HG03196 (cell line): ENCODE measurements at regions not wholly inside any gene's neighbourhood (a gene's known extent, or its start where the extent isn't known, plus 50 kb on each side); places are given as distances from the start of the nearest gene placed in this dataset.

Experiments used
- ATAC-seq: cut with Tn5 transposase; IDR thresholded peaks from one replicate; pipeline ENCODE4 v1.9.1; 2021; ENCODE audit not compliant: unreplicated experiment

DNA sequence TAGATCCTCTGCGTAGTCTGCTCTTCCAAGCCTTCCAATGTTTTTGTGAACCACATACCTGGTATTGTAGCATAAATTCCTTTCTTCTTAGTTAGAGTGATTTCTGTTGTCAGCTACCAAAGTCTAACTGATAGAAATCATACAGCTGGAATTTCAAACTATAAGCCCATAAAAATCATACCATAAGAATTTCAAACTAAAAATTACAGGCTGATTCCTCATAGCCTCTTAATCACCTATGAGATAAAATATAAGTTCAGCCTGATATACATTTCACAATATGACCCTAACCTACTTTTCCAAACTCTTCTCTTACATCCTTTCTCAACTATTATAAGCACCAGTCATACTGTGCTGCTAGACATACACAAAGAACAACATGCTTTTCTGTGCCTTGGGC lies 64.8 kb downstream of the PTHLH start:
- ATAC-seq = no peak

DNA sequence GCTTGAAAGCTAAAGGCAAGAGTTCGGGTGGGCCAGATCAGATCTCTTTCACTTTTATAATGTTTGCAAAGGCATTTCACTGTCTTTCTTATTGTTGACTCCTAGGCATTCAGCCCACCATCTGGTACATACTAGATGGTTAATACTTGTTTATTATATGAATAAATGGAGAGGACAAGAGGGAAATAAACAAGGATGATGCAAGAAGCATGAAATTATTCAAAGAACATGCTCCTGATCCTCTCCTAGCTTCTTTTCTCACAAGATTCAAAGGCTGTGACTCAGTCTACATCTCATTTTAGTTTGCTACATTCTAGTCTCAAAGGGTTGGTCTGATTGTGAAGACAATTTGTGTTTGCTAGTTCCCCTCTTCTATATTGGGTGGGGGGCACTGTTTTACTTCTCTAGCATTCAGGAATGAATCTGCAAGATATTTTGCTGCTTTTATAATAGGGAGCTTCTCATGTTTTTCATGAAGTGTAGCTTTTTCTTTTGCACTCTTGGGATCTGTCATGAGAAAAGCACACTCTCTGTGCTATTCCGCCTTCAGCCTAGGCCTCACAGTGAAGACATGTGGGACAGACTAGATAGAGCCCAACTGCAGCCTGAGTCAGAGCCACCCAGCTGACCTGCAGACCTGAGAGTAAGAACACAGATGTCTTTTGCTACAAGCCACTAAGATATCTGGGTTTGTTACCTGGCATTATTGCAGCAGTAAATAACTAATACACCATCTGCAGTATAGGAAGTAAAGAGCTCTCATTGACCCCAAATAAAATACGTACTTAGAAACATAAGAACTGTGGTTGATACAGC lies 65.7 kb downstream of the PTHLH start:
- no peak for ATAC-seq

- ATAC-seq = no peak
These were observed 66.4 kb downstream of the PTHLH start for GRCh38 chr12:27906127-27906500.

DNA sequence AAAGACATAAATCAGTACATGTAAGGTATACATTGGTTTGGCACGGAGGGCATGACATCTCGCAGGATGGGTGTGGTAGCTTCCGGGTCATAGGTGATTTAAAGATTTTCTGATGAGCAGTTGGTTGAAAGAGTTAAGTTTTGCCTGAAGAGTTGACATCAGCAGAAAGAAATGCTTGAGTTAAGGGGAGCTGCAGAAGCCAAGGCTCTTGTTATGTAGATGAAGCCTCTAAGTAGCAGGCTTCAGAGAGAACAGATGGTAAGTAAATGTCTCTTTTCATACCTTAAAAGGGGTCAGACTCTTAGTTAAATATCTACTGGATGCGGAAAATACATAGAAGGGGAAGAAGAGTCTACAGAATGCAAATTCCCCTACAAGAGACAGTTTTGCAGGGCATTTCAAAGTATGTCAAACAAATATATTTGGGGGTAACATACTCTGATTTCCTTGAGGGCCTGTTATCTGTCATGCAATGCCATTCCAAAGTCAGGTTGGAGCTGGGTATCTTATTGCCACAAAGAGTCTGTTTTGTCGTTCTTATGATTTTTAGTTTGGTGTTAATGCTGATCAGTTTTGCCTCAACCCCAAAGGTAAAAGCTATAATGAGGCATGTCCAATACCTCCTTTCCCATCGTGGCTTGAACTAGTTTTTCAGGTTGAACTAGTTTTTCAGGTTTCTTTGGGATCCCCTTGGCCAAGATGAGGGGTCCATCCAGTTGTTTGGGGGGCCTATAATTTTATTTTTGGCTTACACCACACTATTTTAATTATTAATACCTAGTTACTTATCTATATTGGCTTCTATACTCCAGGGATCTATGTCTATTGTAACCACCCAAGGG lies 67.0 kb downstream of the PTHLH start:
- ATAC-seq = no peak

DNA sequence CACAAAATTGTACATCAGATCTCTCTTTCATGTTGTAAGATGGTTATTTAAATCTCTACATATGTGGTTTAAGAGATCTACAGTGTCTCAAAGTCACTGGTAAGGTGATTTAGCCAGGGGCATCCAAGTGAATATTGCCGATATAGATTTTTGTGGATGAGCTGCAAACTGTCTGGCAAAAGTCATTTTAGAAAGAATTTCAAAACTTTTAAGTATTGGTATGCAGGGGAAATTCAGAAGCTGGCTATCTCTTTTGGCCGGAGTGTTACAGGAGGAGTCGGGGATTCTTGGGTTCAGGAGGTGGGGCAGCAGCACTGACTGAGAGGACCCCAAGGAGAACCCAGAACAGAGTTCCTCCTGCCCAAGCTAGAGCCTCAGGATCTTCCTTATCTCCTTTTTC lies 69.9 kb downstream of the PTHLH start:
- no peak for ATAC-seq

- ATAC-seq = no peak
These were observed 70.6 kb downstream of the PTHLH start for GRCh38 chr12:27901959-27902358.

- ATAC-seq = peak; percentile 57
These were observed 71.3 kb downstream of the PTHLH start for GRCh38 chr12:27900920-27901879.

GRCh38 chr12:27899151-27899661 lies 73.3 kb downstream of the PTHLH start:
- no peak for ATAC-seq

DNA sequence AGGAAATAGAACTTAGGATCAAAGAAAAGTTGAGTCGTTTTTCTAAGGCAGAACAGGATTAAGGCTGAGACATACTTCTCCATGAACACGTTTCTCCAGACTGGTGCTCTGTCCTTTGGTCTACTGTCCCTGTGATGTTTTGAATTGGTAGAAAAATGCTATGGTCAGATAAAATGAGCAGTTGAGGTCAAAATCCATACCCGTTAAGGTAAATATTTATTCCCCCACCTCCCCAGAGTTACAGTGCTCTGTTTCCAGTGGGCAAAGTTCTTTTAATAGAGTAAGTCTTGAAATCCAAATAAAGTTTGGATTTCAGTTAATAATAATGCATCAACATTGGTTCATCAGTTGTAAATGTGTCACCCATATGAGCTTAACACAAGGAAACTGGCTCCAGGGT lies 74.5 kb downstream of the PTHLH start:
- no peak for ATAC-seq

DNA sequence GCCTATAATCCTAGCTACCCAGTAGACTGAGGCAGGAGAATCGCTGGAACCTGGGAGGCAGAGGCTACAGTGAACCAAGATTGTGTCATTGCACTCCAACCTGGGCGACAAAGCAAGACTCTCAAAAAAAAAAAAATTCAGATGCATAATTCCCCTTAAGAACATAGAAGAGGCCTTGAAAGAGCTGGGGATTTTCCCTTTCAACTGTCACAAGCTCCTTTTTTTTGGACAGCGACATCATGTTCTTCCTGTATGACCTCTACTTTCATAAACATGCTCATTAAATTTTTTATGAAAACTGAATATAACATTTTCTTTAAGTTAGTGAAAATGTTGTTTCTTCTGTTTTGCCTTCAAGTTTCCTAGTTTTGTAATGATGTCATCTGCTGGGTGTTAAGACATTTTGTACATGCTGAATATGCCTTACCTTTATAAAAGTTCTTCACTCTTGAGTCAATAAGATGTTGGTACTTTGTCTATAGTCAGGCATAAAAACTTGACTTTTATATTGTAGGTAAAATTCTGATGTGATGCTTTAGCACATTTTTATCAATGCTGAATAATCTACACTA lies 76.0 kb downstream of the PTHLH start:
- ATAC-seq = no peak

DNA sequence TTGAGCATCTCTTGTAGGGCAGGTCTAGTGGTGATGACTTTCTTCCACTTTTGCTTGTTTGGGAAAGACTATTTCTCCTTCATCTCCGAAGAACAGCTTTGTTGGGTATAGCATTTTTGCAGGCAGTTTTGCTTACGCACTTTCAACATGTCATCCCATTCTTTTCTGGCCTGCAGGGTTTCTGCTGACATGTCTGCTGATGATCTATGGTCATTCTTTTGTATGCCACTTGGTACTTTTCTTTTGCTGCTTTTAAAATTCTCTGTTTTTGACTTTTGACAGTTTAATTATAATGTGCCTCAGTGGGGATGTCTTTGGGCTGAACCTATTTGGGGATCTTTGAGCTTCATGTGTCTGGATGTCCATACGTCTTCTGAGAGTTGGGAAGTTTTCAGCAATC lies 78.2 kb downstream of the PTHLH start:
- ATAC-seq = no peak

GRCh38 chr12:27879708-27880107 lies 92.8 kb downstream of the PTHLH start:
- no peak for ATAC-seq

DNA sequence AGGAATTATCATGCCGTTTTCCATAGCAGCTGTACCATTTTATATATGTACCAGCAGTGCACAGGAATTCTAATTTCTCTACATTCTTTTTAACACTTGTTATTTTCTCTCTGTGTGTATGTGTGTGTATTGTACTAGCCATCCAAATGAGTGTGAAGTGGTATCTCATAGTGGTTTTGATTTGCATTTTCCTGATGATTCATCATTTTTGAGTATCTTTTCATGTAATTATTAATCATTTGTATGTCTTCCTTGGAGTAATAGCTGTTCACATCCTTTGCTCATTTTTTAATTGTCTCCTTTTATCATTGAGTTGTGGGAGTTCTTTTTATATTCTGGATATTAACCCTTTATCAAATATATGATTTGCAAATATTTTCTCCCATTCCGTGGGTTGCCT lies 95.6 kb upstream of the MANSC4 start:
- ATAC-seq = no peak

DNA sequence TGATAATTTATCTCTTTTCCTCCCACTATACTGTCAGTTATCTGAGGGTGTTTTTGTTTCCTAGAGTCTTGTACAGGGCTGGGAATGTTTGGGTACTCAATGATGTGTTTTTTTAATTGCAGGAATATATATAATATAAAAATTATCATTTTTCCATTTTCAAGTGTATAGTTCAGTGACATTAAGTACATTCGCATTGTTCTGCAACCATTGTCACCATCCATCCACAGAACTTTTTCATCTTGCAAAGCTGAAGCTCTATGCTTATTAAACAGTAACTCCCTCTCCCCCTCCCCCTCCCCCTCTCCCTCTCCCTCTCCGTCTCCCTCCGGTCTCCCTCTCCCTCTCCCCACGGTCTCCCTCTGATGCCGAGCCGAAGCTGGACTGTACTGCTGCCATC lies 93.0 kb upstream of the MANSC4 start:
- no peak for ATAC-seq

DNA sequence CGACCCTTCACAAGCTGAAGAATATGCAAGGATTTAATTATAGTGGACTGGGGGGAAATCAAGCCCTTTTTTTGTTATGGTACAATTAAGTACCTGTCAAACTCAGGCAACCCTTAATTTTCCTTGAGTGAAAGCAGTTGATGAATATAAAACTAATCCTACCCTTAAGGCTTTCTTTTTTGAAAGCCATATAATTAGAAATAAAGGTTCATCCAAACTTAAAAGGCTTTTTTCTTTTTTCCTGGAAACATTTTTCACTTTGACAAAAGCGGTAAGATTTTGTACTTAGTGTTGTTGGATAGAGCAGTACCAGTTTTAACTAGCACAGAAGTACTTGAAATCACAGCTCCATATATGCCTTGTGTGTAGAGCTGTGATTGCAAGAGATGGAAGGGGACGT lies 91.9 kb upstream of the MANSC4 start:
- no peak for ATAC-seq

GRCh38 chr12:27870939-27871338 lies 90.9 kb upstream of the MANSC4 start:
- ATAC-seq = no peak

- ATAC-seq = no peak
These were observed 89.5 kb upstream of the MANSC4 start for GRCh38 chr12:27869567-27869966.

- no peak for ATAC-seq
These were observed 88.1 kb upstream of the MANSC4 start for GRCh38 chr12:27868139-27868538.

DNA sequence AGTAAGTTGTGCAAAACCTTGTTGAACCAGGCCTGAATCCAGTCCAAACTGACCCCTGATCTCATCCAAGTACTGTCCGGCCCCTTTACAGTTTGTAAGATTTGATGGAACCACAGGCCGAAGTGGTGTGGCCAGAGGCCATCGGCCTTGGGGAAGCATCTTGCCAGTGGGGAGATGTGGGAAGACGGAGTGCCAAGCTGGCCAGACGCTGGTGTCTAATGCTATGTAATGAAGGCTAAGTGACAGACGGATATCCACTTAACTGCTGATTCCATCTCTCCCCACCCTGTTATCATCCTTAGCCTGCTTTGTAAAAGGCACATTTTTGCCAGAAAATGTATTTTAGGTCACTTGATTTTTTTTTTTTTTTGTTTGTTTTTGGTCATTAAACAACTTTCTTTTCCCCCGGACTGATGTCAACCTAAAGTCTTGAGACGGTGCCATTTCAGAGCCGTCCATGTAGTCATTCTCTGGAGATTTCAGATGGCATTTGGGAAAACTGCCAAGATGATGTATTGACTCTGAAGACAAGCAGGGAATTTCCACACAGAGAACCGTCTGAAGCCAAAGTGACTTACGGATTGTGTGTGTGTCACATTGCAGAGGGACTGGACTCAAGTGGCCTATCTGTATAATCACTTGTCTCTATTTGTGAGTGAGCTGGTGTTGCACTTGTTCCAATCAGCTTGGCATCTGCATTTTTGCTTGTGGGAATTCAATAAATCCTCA lies 86.5 kb upstream of the MANSC4 start:
- ATAC-seq = no peak

DNA sequence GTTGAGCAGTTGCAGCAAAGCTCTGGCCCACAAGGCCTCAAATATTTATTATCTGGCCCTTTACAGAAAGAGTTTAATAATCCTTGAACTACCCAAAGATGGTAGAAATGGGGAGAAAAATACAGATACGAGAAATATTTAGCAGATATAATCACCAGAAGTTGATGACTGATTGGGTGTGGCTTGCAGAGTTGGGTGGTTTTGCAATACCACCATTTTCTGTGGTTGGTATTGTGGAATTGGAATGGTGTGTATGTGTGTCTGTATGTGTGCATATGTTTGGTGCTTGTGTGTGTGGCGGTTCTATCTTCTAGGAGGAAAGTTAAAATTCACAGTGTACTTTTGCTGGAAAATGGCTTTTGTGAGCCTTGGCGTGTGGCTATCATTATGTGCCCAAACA lies 85.4 kb upstream of the MANSC4 start:
- ATAC-seq = no peak
